ENCODE measurements at regions not wholly inside any gene's neighbourhood (a gene's known extent, or its start where the extent isn't known, plus 50 kb on each side); places are given as distances from the start of the nearest gene placed in this dataset.
"Not testable (repeated sequence)": the region's sequence is repeated elsewhere in the genome, so short reads cannot be mapped to it uniquely, and the experiment has no call there.

DNA sequence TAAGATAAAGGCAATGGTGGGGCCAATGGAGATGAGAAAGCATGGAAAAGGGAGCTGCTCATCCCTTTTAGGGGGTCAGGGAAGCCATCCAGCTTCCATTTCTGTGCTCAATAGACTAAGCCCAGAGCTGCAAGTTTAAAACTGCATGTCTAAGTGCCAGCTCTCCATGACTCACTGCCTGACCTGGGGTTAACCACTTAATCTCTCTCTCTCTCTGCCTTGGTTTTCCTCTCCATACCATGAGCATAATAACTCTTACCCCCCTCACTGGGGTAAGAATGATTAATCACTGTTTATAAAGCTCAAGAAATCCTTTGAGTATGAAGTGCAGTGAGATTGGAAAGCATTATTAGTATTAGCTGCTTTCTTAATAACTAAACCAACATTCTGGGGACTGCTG is 1382.4 kb upstream of the WWC1 start:
- no peak for TF ChIP-seq CTCF (conservative IDR thresholded peaks at IDR 0.05; ENCODE audit: control insufficient read depth, insufficient read depth, low read depth, low read length)
- DNase-seq (ENCODE audit: low read depth) = peak; percentile 86
- H3K4me3 ChIP-seq (ENCODE audit: control insufficient read depth, low read depth, low read length) = no peak overlapping the region

- no peak for DNase-seq (ENCODE audit: low read depth)
- TF ChIP-seq CTCF (conservative IDR thresholded peaks at IDR 0.05; ENCODE audit: control insufficient read depth, insufficient read depth, low read depth, low read length) = no peak
- no peak overlapping the region for H3K4me3 ChIP-seq (ENCODE audit: control insufficient read depth, low read depth, low read length)
Measured at GRCh38 chr5:166909926-166910325, 1381.5 kb upstream of the WWC1 start.

GRCh38 chr5:166910995-166911394 is 1380.5 kb upstream of the WWC1 start:
- no peak overlapping the region for H3K4me3 ChIP-seq (ENCODE audit: control insufficient read depth, low read depth, low read length)
- no peak for TF ChIP-seq CTCF (conservative IDR thresholded peaks at IDR 0.05; ENCODE audit: control insufficient read depth, insufficient read depth, low read depth, low read length)
- no peak for DNase-seq (ENCODE audit: low read depth)

- H3K4me3 ChIP-seq (ENCODE audit: control insufficient read depth, low read depth, low read length) = no peak overlapping the region
- TF ChIP-seq CTCF (conservative IDR thresholded peaks at IDR 0.05; ENCODE audit: control insufficient read depth, insufficient read depth, low read depth, low read length) = no peak
- no peak for DNase-seq (ENCODE audit: low read depth)
Measured at GRCh38 chr5:166916021-166916420, 1375.4 kb upstream of the WWC1 start.

- TF ChIP-seq CTCF (conservative IDR thresholded peaks at IDR 0.05; ENCODE audit: control insufficient read depth, insufficient read depth, low read depth, low read length) = no peak
- DNase-seq (ENCODE audit: low read depth) = no peak
- H3K4me3 ChIP-seq (ENCODE audit: control insufficient read depth, low read depth, low read length) = no peak overlapping the region
Measured at GRCh38 chr5:166926138-166926537, 1365.3 kb upstream of the WWC1 start.

GRCh38 chr5:166926806-166927475 is 1364.5 kb upstream of the WWC1 start:
- DNase-seq (ENCODE audit: low read depth); H3K4me3 ChIP-seq (ENCODE audit: control insufficient read depth, low read depth, low read length): not testable (repeated sequence)

- H3K4me3 ChIP-seq (ENCODE audit: control insufficient read depth, low read depth, low read length) = no peak overlapping the region
Measured at GRCh38 chr5:166936351-166936750, 1355.1 kb upstream of the WWC1 start.

More at GRCh38 chr5:166936351-166936750, 1355.1 kb upstream of the WWC1 start:
- no peak for DNase-seq (ENCODE audit: low read depth)
- TF ChIP-seq CTCF (conservative IDR thresholded peaks at IDR 0.05; ENCODE audit: control insufficient read depth, insufficient read depth, low read depth, low read length) = no peak
